BJ (cell line): ENCODE measurements at regions not wholly inside any gene's neighbourhood (a gene's known extent, or its start where the extent isn't known, plus 50 kb on each side); places are given as distances from the start of the nearest gene placed in this dataset.

ENCODE experiments used
- CTCF ChIA-PET: fragments of 350-600 bp; formaldehyde crosslinking; extraction: SDS; loops from one replicate; lab custom pipeline; 2021; ENCODE audit warnings: antibody characterized with exemption, inconsistent platforms; lab: Yijun Ruan, JAX
- POLR2A ChIA-PET: fragments of 300-600 bp; sonication (Branson Sonifier 250); formaldehyde crosslinking; extraction: SDS; loops from one replicate; lab custom pipeline; 2021; ENCODE audit warnings: antibody characterized with exemption; lab: Charles Lee
- DNase-seq: peaks from one replicate; pipeline ENCODE4 v3.0.0-alpha.2; 2011; ENCODE audit warnings: low read depth
- H3K27me3 ChIP-seq: 2 replicates; pipeline ENCODE4 v1.6.0; 2011; ENCODE audit warnings: low read length; ENCODE audit not compliant: control insufficient read depth, insufficient read depth
- H3K36me3 ChIP-seq: 2 replicates; pipeline ENCODE4 v1.5.1; 2011; ENCODE audit warnings: low read length; ENCODE audit not compliant: control insufficient read depth, insufficient read depth
- H3K4me3 ChIP-seq: 2 replicates; pipeline ENCODE4 v1.5.1; 2011; ENCODE audit warnings: low read depth, mild to moderate bottlenecking, control low read depth, low read length
- CTCF ChIP-seq: IDR thresholded peaks from 2 replicates; pipeline ENCODE4 v1.5.1; 2011; ENCODE audit warnings: low read depth, mild to moderate bottlenecking, control low read depth, inconsistent platforms, low read length, moderate library complexity; ENCODE audit not compliant: insufficient read depth

DNA sequence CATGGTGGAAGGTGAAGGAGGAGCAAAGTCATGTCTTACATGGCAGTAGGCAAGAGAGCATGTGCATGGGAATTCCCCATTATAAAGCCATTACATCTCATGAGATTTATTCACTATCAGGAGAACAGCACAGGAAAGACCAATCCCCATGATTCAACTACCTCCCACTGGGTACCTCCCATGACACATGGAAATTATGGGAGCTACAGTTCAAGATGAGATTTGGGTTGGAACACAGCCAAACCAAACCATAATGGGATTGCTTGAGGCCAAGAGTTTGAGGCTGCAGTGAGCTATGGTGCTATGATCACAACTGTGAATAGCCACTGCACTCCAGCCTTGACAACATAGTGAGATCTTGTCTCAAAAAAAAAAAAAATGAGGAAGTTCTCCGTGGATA is 581.8 kb downstream of the TAF11L14 start:
- Histone ChIP-seq H3K27me3 (no peaks in the 10 kb centered on the region), H3K36me3 (no peaks in the 10 kb centered on the region), H3K4me3 (no peak overlapping the region)
- no peak for TF ChIP-seq CTCF
- POLR2A ChIA-PET, result no interaction called here
- DNase-seq, result no peak
- CTCF ChIA-PET, result no interaction called here

DNA sequence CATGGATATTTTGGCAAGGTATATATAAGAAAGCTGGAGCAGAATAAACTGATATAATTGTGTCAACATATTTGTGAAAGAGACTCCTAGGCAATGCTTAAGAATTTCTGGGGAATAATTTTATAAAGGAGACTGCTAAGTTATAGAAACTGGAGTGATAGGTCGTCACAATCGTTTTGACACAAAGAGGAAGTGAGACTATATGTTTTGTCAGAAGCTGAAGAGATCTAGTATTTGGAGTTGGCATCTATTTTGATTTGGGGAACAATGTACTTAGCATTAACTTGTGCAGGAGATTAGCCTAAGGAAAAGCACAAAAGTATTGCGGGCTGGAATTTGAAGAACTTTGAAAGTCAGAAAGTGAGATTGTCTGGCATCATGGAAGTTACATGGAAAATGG is 582.5 kb downstream of the TAF11L14 start:
- no peak for DNase-seq
- H3K27me3 ChIP-seq, result no peaks in the 10 kb centered on the region
- ChIA-PET CTCF (no interaction called here), POLR2A (no interaction called here)
- no peaks in the 10 kb centered on the region for H3K36me3 ChIP-seq
- no peak overlapping the region for H3K4me3 ChIP-seq
- TF ChIP-seq CTCF, result no peak

GRCh38 chr5:18219241-18219640 is 585.0 kb downstream of the TAF11L14 start:
- ChIA-PET CTCF (no interaction called here), POLR2A (no interaction called here)
- no peak overlapping the region for H3K4me3 ChIP-seq
- no peaks in the 10 kb centered on the region for H3K36me3 ChIP-seq
- DNase-seq, result no peak
- H3K27me3 ChIP-seq, result no peaks in the 10 kb centered on the region
- no peak for TF ChIP-seq CTCF

DNA sequence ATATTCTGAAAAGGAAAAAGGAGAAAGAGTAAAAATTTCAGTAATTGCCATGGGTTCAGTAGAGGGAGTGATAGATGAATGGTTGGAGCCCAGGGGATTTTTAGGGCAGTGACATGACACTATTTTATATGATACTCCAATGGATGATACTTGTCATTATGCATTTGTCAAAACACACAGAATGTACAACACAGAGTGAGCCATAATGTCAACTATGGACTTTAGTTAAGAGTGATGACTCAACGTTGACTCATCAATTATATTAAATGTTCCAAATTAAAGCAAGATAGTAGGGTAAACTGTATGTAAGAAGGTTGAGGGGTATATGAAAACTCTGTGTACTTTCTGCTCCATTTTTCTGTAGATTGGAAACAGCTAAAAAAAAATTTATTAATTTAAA is 586.4 kb downstream of the TAF11L14 start:
- no peak overlapping the region for H3K4me3 ChIP-seq
- no peaks in the 10 kb centered on the region for H3K36me3 ChIP-seq
- TF ChIP-seq CTCF, result no peak
- DNase-seq, result no peak
- POLR2A ChIA-PET, result no interaction called here
- no peaks in the 10 kb centered on the region for H3K27me3 ChIP-seq
- CTCF ChIA-PET, result no interaction called here

DNA sequence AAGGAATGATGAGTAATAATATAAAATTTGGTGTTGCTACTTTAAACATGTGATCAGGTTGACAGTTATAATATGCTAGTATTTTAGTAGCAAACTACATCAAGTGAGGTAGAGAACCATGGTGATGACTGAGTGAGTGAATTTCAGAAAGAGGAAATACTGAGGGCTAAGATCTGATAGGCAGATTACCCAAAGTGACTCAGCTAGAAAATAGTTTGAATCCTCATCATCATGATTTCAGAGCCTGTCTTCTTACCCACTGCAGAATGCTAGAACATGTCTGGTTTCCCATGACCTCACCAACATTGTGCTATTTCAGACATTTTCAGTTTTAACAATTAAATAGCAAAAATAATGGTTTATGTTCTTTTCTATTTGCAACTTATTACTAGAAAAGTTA is 602.1 kb downstream of the TAF11L14 start:
- Histone ChIP-seq H3K4me3 (no peak overlapping the region), H3K27me3 (no peaks in the 10 kb centered on the region), H3K36me3 (no peaks in the 10 kb centered on the region)
- CTCF ChIA-PET, result no interaction called here
- no peak for DNase-seq
- no peak for TF ChIP-seq CTCF
- POLR2A ChIA-PET, result no interaction called here
